Activated CD4-positive, alpha-beta T cell treated with anti-CD3 and anti-CD28 coated beads, Interleukin-2, Interleukin-6, amounts not matched to agents 100 ng/mL and 50 ng/mL, durations not matched to agents 16 hours and 8 hours (primary cell): ENCODE measurements at regions not wholly inside any gene's neighbourhood (a gene's known extent, or its start where the extent isn't known, plus 50 kb on each side); places are given as distances from the start of the nearest gene placed in this dataset.
"Not testable (repeated sequence)": the region's sequence is repeated elsewhere in the genome, so short reads cannot be mapped to it uniquely, and the experiment has no call there.

Experiments
- DNase-seq: peaks from one replicate; pipeline ENCODE4 v3.0.0-alpha.2; 2020

DNA sequence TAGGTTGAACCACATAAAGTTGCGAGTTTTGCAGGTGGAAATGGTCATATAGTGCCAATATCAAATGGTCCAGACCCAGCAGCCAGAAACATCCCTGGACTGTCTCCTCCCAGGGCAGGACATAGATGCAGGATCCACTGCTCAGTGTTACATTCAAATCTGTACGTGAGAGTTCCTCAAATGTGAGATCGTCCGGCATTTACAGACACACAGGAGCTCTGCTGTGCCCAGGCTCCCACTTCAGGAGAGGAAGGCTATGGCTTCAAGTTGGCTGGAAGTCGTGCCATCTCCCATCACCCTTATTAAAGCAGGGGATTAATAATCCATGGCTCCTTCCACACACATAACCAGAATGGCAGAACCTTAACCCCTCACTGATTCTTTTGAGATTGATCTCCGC is 688.2 kb upstream of the HS6ST1 start:
- no peak for DNase-seq

DNA sequence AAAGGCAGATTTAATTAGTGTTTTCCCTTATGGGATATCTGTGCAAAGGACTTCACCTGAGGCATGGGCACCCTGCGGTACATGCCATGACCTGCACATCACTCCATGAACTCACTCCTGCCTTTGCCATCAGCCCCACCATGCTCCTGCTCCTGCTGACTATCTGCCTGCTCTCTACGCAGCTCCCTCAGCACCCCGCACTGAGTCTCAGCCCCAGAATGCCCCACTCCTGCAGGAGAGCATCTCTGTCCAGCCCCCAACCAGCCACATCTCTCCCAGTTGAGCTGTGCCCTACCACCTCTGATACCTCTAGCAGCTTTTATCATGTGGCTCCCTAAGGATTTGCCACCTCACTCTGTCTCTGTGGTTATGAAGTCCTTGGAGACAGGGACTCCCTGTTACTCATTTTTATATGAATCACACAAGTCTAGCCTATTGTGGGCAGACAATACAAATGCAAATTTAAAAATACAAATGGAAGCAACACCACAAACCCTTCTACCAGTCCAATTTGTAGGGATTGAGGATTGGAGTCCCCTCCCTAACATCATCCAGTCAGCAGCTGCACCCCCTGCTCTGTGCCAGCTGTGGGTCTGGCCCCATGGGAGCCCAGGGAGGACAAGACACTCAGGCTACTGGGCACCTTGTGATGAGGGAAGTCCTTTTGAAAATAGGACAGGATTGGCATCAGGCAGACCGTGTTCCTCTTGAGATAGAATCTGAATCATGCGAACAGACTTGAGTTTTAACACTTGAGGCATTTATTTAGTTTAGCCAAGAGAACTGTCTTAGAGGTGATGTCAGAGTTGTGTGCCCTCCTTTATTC is 689.6 kb upstream of the HS6ST1 start:
- DNase-seq: no peak

DNA sequence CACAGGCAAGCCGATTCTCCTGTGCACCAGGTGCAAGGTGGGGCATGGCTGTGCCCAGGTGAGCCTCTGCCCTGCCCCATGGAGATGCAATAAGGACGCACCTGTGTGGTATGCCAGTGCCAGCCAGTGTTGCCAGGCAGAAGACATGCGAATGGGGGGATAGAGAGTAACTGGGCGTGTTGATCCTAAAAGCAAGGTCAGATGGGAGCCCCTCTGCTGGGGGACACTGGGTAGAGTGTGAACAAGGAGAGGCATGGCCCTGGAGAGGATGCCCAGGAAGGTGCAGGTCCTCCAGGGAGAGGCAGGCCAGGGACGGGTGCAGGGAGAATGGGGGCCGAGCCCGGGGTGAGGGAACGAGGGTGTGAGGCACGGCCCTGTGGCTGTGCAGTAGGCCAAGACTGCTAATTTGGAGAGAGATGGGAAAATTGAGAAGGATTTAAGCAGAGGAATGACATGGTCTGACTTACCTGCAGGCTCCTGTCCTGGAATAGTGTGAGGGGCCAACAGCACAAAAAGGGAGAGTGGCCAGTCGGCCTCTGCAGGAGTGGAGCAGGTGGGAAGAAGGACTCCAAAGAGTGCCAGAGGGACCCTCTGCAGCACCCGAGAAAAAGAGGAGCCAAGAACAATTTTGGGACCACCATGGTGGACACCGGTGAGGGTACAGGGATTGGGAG is 690.4 kb upstream of the HS6ST1 start:
- no peak for DNase-seq

DNA sequence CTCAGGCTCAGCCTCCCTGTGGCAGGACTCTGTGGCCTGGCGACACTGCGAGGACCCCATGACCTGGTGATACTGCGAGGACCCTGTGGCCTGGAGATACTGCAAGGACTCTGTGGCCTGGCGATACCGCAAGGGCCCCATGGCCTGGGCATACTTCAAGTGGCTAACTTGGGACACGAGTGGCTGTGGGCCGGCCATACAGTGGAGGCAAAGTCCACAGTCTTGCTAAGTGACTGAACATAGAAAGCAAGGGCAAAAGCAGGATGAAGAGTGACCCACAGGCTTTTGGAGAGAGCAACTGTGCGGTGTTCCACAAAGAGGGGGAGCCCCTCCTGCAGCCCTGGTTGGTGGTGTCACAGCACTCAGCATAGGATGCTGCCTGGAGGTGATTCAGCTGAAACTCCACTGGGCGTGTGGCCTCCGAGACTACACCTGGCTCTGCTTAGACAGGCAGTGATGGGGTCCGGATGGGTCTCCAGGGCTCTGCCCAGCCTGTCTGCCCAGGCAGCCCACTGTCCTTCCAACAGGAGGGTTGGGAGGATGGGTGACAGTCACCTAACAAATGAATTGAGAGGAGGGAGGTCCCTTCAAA is 691.0 kb upstream of the HS6ST1 start:
- no peak for DNase-seq

DNA sequence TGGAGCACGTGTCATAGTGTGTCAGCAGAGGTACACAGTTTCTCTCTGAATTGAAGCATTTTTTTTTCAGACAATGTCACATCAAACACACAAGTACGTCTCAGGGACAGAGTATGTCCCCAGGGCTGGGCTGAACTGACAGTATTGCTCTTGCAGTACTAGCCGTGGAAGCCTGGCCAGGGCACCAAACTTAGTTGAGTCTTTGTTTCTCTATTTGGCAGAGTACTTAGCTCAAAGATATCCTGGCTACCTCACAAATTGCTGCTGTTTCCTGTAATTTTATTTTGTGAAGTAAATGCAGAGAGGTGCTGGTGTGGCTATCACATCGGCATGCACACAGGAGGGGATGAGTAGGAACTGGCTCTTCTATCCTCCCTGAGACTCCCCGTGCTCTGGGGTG is 691.6 kb upstream of the HS6ST1 start:
- DNase-seq: no peak

DNA sequence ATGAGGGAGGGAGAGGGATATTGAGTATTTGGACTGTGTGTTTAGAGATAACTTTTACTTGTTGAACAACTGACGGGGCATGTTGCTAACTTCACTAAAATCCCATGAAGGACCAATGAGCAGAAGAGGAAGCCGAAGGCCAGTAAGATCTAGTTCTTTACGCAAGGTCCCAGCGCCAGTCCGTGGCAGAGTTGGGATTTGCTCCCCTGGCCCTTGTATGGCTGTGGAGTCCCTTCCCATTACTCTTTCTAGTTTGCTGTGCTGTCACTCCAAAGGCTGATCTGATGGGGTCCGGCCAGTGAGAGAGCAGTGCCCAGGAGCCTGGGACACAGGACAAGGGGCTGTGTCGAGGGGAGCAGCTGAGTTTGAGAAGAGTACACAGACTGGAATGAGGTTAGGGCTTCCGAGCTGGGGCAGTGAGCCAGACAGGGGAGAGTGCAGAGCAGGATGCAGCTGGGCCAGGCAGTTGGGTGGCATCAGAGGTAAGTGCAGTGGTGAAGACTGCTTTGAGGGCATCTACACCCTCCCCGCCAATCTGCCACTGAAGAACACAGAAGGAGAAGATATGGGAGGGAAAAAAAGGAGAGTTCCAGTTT is 692.9 kb upstream of the HS6ST1 start:
- no peak for DNase-seq

DNA sequence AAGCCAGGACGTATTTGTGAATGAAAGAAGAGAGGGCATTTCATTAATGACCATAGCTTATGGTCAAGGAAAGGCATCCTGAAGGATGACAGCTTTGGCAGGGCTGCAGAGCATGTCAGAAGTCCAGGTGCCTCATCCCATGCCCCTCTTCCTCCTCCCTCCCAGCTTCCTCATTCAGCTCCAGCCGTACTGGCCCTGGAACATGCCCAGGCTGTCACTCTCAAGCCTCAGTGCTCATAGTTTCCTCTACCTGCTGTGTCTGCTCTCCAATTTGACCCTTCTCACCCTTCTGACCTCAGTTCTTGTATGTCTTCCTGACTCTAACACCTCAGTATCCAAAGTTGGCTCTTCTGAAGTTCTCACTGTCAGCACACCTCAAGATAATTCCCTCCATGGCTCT is 695.8 kb upstream of the HS6ST1 start:
- no peak for DNase-seq

DNA sequence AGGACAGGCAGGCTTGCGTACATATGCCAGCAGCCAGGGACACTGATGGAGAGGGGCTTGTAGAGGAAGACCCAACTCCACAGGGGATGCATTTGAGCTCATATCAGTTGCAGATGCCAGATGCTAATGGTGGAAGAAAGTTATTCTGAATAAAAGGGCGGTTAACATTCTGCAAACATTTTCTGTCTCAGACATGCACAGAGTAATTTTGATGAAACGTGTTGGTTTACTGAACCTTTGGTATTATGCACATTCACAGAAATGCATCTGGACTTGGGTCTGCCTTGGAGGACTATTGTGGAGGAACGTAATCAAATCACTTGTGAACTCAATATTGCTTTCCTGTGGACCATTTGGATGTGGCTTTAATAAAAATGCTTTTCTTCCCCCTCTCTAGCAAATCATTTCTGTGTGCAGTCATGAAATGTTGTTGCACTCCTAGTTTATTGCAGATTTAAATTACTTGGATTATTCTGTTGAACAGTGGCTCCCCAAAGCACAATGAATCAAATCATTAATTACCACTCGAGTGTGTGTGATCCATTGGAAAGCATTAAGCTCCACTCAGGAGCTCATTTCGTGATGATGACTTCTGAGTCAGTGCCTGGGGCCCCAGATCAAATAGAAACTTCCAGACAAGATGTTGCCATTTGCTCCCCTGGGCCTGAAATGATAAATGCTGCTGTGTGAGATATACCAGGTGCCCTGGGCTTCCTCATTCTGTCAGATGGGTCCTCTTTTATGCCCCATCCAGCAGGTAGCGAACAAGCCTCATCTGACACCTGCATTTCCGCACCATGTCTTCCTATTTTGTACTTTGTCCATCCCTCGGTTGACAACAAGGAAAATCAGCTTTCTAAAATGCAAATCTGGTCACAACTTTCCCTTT is 697.0 kb upstream of the HS6ST1 start:
- DNase-seq: no peak

DNA sequence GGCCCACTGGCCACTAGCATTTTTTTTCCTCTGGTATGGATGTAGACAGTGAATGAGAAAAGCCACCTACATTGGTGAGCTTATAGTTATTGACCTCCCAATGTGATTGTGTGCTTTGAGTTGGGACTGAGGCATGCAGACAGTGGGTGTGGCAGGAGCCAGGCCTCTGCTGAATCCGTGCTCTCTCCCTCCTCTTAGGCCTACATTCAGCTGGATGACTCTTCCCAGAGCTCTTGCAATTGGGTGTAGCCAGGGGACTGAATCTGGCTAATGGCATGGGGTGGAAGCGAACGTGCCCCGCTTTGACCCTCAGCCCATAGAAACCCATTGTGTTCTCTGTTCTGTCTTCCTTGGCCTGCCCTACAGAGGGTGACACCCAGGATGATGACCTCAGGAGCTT is 698.3 kb upstream of the HS6ST1 start:
- DNase-seq: no peak

DNA sequence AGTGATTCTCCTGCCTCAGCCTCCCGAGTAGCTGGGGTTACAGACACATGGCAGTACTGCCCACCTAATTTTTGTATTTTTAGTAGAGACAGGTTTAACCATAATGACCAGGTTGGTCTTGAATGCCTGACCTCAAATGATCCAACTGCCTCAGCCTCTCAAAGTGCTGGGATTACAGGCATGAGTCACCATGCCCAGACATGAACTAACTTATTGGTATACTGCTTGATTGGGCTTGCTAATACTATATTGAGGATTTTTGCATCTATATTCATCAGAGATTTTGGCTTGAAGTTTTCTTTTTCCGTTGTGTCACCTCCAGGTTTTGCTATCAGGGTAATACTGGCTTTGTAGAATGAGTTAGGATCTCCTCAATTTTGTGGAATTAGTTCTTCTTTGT is 706.1 kb upstream of the HS6ST1 start:
- DNase-seq: no peak

DNA sequence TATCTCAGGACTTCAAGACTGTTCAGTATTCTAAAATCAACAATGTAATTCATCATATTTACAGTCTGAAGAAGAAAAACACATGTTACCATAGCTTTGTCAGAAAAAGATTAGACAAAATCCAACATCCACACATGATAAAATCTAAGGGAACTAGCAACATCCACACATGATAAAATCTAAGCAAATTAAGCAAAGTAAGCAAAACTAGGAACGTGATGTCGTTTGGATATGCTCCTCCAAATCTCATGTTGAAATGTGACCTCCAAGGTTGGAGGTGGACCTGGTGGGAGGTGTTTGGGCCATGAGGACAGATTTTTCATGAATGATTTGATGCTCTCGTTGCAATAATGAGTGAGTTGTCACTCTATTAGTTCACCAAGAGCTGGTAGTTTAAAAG is 717.3 kb upstream of the HS6ST1 start:
- DNase-seq: no peak

DNA sequence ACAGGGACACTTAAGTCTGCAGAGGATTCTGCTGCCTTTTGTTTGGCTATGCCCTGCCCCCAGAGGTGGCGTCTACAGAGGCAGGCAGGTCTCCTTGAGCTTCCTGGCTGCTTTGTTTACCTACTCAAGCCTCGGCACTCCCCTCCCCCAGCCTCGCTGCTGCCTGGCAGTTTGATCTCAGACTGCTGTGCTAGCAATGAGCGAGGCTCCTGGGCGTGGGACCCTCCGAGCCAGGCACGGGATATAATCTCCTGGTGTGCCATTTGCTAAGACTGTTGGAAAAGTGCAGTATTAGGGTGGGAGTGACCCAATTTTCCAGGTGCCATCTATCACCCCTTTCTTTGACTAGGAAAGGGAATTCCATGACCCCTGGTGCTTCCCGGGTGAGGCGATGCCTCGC is 725.0 kb upstream of the HS6ST1 start:
- not testable (repeated sequence) for DNase-seq

DNA sequence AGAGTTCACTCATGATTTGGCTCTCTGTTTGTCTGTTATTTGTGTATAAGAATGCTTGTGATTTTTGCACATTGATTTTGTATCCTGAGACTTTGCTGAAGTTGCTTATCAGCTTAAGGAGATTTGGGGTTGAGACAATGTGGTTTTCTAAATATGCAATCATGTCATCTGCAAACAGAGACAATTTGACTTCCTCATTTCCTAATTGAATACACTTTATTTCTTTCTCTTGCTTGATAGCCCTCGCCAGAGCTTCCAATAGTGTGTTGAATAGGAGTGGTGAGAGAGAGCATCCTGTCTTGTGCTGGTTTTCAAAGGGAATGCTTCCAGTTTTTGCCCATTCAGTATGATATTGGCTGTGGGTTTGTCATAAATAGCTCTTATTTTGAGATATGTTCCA is 727.8 kb upstream of the HS6ST1 start:
- not testable (repeated sequence) for DNase-seq

DNA sequence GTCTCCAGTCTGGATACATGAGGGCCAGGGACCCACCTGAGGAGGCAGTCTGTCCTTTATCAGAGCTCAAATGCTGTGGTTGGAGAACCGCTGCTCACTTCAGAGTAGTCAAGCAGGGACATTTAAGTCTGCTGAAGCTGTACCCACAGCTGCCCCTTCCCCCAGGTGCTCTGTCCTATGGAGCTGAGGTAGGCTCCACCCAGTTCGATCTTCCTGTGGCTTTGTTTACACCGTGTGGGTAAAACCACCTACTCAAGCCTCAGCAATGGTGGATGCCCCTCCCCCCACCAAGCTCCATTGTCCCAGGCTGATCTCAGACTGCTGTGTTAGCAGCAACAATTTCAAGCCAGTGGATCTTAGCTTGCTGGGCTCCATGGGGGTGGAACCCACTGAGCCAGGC is 731.4 kb upstream of the HS6ST1 start:
- DNase-seq: no peak

DNA sequence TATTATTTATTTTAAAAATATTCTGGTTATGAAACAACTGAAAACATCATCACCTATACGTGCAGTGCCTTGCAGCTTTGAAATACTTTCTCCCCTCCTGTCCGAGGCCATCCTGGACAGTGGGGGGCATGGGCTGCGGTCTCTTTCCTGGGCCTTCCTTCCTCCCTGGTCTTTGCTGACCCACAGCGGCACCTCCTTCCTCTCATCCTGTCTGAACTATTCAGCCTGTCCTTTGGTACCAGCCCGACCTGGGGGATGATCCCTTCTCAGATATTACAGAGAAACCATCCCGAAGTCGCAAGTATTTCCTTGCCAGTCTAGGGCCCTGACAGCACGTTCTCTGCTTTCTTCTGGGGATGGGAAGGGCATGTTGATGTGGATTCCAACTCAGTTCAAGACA is 736.6 kb upstream of the HS6ST1 start:
- no peak for DNase-seq

DNA sequence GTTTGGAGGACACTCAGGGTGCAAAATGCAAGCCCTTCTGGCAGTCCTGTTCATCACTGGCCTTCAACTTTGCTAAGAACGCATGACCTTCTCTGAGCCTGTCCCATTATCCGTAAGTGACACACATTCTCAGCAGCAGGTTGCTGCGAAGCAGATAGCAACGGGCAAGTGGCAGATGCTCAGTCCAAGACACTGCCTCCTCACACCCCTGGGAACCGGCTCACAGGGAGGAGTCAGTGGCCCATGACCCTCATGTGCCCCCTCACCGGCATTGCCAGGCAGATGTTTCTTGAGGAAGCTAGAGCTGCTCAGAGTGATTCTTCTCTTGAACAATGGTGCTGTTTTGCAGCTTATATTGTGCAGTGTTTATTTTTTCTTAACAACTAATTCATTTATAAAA is 737.2 kb upstream of the HS6ST1 start:
- DNase-seq: no peak

DNA sequence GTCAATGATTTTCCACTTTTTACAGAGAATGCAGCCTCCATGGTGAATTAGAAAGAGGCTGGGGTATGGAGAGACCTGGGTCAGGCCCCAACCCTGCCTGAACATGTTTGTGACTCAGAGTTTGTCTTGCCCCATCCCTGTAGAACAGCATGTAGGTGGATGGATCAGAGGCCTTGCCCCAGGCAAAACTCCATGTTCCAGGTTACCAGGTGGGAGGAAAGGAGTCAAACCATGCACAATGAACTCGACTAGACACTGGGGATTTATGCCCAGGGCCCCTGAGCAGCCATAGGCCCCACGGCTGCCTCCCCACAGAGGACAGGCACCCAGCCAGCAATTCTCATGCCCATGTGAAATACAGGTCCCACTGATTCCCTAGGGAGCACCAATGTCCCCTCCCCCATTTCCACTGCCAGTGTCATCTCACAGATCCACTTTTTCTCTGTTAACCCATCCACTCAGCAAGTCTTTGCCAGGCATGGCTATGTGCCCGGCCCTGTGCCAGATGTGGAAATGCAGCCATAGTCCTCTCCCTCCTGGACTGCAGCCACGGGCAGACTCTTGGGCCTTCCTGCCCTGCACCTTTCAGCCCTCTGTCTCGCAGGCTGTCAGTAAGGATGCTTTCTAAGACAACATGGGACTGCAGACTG is 737.8 kb upstream of the HS6ST1 start:
- no peak for DNase-seq

DNA sequence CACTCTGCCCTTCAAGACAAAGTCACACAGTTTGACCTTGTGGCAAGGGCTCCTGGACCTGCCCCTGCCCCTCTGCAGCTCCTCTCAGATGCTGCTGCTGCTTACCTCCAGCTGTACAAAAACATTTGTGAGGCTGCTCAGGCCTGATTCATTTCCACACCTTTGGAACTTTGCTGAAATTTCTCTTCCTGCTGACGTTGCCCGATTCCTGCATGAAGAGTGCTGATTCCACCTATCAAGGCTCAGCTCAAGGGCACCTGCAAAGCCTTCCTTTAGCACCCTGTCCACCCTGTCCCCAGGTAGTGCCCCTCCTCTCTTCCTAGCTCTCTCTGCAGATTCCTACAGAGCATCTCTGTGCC is 738.3 kb upstream of the HS6ST1 start:
- DNase-seq: no peak

DNA sequence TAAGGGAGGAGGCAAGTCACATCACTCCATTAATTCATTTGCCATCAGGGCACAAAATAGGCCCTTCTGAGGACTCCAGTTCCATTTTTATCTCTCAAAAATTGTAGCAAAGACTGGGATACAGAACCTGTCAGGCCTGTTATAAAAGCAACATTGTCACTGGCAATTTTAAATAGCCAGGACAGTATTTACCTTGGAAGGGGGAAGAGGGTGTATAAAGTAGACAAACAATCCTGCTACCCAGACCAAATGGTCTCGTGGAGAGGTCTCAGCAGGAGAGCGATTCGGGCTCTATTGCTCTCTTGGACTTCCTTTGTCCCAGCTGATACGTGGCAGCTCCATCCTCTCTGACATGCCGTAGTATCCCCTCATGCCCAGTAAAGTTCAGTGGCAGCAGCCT is 740.3 kb upstream of the HS6ST1 start:
- DNase-seq: no peak

DNA sequence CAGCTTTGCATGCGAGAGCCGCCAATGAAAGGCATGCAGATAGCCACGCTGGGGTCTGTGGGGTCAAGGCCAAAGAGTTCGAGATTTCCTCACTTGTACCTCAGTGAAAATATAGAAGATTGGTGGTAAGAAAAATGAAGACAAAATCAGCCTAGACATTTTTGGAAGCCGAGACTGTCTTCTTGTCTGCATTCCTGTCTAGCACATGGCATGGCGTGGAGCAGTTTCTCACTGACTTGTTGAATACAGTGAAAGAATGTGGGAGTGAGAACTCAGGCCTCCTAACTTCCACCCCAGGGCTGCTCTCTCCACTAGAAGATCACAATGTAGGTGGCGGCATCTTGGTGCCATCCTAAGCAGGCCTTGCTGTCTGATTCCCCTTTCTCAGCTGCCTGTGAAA is 740.8 kb upstream of the HS6ST1 start:
- no peak for DNase-seq

DNA sequence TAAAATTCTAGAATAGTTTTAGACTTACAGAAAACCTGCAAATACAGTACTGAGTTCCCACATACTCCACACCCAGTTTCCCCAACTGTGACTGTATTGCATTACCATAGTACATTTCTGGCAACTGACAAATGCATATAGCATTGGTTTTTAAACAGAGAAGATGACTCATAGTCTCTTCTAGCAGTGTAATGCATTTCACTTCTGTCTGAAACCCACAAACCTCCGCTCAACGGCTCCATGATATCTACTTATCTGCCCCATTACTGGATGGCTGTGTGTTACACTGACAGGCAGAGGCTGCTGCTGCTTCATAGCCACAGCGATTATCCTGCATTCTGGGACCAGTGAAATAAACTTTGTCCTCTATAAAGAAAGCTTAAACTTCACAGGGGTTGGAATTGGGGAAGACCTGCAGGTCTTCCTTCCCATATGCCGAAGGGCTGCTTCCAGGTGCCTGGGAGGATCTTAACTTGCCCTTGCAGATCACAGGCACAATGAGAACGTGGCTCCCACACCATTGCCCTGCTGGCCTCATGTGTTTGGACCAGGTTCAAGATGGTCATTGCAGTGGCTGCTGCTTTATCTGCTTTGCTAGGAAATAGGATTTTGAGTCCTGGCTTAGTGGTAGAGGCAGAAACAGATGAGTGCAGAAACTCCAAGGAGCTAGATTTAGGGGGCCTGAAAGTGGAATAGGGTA is 742.6 kb upstream of the HS6ST1 start:
- peak; percentile 29 for DNase-seq

DNA sequence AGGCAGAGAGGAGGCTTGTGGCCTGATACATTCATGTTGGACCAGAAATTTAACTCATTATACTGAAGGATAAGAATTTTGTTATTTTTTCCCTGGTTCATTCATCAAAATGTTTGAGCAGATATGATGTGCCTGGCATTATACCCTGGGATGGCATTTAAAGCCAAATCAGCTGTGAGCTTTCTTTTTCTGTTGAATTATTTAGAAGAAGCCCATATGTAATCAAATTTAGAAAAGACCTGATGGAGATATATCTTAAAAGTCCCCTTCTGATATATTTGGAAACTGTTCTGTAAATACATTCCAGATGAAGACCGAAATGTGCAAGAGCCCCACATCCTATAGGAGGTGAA is 743.1 kb upstream of the HS6ST1 start:
- no peak for DNase-seq
